HCEC 1CT (cell line): ENCODE measurements at regions not wholly inside any gene's neighbourhood (a gene's known extent, or its start where the extent isn't known, plus 50 kb on each side); places are given as distances from the start of the nearest gene placed in this dataset.
"Not testable (repeated sequence)": the region's sequence is repeated elsewhere in the genome, so short reads cannot be mapped to it uniquely, and the experiment has no call there.

Experiments used
- DNase-seq: peaks from one replicate; pipeline ENCODE4 v3.0.0-alpha.2; 2017

DNA sequence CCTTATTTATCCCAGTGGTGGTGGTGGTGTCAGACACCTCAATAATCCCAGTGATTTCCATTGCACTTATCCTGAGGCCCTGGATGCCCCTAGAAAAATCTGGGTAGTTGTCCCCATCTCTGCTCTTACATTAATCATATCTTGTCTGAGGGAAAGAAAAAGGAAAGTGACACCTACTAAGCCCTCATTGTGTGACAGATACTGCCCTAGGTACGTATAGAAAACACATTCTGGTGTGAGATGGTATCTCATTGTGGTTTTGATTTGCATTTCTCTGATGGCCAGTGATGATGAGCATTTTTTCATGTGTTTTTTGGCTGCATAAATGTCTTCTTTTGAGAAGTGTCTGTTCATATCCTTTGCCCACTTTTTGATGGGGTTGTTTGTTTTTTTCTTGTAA lies 162.6 kb upstream of the JADE1 start:
- not testable (repeated sequence) for DNase-seq

DNA sequence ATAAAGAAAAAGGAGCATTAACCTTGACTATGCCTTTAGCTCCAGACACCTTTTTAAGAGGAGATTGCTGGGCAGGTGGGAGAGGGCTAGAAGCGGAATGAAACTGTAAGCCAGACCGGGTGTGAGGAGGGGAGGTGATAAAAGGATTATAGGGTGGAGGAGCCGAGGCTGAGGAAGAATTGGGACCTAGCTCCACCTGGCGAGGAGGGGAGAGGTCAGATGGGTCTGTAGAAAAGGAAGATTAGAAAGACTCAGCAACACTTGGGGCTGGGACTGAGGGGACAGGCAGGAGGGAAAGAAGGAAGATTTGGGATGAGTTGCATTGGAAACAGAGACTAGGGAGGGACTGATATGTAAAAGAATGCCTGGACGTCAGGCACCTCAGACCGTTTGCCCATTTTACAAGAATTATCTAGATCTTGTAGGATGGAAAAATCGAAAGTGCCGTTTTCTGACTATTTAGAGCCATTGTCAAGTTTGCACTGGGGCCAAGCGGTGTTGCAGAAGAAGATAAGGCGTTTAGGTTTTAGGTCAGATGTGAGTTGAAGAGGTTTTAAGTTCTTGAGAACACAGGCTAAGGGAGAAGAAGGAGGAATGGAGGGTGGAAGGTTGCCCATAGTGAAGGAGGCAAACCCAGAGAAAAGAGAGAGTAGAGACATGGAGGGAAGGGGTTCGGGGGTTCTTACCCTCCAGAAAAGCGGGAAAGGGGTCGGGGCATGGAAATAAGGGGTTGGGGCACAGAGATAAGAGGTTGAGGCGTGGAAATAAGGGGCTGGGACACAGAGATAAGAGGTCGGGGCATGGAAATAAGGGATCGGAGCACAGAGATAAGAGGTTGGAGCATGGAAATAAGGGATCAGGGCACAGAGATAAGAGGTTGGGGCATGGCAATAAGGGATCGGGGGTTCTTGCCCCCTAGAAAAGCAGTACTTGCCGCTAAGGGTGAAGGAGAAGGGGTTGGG lies 164.5 kb upstream of the JADE1 start:
- DNase-seq, result not testable (repeated sequence)

DNA sequence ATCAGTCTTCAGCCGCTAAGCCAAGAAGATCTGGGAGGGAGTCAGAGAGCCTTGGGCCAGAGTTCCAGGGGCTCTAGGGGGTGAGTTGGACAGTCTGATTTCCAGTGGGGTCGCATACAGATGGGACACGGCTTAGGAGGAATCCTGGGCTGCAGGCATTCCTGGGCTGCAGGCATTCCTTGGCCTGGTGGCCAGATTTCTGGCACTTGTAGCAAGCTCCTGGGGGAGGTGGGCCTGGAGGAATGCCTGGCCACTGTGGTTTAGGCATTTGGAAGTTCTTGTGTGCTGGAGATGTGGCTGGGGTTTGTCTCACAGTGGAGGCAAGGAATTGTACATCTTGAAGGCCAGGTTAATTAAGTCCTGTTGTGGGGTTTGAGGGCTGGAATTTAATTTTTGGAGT lies 165.4 kb upstream of the JADE1 start:
- DNase-seq, result not testable (repeated sequence)

DNA sequence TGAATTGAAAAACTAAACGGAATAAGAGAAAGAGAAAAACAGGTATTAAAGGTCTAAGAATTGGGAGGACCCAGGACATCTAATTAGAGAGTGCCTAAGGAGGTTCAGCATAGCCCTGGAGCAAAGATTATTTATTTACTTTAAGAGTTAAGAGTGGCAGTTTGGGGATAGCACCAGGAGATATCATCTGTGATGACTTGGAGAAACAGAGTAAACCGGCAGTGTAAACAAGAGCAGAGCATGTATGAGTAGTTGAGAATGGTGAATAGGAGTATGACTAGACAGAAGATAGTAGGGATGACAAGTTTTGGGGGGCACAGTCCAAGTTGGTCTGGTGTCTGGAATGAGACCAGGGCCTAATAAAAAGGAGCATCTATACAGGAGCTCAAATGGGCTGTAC lies 167.9 kb upstream of the JADE1 start:
- DNase-seq, result not testable (repeated sequence)

DNA sequence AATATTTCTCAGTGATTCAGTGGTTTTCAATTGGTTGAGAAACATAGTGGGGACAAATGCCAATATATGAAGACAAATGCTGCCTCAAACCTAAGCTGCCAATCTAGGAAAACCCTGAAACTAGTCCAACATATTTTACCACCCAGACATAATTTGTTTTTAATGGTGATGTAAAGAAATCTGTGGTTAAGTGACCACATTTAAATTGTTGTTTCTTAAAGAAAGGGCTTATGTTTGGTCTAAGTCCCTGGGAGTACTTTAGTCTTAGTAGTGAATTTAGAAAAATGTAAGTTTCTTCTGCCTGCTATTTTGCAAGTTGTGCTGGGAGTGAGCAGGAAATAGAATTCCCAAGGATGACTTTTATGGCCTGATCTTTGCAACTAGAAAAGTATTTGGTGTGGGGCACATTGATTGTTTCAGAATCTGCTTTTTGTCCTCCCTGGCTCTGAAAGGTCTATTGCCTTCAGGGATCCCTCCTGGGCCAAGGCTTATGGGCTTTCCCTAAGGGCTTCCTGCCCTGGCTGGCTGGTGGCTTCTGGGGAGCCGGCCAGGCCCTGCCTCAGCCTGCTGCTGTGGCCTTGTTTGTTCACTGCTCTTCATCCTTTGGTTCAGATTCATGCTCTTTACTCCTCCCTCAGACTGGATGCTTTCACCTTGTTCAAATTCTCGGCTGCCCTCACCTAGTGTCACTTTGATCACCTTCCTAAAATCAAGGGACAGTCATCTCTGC lies 169.8 kb upstream of the JADE1 start:
- no peak for DNase-seq

DNA sequence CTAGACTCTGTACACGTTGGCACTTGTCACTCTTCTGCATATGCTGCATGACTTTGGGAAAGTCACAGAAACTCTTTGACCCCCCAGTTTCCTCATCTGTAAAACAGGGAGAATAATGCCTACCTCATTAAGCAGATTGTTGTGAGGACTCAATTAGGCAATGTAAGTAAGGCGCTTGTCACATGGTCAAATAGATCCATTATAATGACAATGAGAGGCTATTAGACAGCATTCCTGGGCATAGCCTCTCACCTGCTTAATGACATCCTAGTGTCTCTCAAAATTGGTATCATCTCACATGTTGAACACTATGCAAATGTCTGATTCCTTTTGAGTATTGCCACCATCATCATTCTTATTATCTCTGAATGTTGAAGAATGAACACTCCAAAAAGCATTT lies 172.6 kb upstream of the JADE1 start:
- no peak for DNase-seq

DNA sequence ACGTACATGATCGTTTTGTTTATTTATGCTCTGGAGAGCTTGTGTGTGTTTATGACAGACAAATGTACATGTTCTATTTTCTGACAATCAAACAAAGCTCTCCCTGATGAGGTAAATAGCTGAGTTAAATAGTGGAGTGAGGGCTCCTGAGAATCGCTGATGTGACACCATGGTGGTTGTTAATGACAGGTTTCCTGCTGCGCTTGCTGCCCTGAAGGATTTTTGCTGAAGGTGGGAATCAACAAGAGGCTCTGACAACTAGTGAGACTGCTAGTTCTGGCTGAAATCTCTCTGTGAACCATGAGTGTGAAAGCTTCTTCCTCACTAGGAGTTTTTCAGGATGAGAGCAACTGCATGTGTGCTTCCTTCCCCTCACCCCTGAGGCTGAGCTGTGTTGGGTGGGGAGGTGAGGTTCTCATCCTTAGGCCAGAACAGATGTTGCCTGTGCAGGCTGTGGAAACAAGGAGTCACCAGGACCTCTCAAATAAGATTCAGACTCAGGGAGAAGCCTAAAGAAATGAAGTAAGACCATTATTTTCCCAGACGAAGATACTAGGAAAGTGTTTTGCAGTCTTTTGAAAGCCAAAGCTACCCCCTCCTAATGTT lies 173.4 kb upstream of the JADE1 start:
- no peak for DNase-seq

DNA sequence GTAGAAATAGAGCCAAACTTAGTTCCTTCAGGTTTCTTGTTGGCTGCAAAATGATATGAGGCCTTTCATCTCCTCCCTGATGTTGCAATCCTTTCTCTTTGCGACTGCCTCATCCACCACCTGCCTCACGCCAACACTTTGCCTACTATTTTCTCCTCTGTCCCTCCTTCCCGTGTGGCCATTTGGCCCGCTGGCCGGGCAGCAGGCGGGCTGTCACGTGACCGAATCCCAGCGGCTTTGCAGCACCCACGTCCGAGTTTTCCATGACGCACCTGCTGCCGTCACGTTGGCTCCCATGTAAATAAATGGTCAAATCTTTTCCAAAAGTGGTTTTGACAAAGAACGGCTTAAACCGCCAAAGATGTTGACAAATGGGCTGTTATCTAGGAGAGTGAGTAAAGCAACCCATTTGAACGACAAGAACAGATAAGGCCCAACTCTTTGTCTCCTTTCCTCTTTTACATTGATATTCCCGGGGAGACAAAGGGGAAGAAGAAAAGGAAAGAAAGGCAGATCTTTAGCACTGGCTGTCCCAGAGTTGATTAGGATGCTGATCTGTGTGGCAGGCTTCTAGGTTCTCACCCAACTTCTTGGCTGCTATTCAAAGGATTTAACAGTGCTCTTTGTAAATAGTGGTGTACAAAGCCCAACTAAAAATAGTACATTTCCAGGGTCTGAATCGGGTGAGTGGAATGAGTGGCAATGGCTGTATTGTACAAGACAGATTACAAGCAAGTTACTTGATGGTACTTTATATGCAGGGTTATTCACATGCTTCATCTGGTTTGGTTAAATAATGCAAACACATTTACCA lies 174.2 kb upstream of the JADE1 start:
- DNase-seq, result no peak

DNA sequence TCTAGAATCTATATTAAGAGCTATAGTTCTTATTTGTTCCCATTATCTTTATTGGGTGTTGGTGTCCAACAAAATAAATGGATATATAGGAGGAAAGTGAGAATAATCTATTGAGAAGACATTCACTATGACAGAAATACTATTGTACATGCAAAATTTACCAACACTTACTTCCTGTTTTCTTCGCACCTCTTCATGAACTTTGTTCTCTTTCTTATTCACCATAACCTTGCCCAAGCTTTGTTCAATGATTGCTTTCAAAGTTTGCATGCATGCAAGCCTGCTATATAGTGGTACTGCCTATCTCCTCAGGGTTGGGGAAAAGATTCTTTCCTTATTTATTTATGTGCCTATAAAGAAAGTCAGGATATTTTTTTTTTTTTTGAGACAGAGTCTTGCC lies 176.4 kb upstream of the JADE1 start:
- no peak for DNase-seq

DNA sequence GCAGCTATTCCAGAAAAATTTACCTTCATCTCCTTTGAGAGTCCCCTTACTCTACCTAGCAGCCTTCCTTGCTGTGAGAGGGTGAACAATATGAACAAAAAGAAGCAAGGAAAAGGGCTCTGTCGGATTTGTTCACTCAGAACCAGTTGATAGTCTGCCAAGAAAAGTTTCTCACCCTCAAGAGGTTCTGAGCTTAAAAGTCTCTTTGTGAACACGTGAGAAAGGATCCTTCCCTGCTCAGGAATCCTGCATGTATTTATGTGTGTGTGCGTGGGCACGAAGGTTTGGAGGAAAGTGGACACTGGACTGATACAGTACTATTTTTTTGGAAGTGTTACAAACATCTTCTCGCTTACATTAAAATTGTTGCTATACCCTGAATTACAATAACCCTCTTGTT lies 178.6 kb upstream of the JADE1 start:
- no peak for DNase-seq

DNA sequence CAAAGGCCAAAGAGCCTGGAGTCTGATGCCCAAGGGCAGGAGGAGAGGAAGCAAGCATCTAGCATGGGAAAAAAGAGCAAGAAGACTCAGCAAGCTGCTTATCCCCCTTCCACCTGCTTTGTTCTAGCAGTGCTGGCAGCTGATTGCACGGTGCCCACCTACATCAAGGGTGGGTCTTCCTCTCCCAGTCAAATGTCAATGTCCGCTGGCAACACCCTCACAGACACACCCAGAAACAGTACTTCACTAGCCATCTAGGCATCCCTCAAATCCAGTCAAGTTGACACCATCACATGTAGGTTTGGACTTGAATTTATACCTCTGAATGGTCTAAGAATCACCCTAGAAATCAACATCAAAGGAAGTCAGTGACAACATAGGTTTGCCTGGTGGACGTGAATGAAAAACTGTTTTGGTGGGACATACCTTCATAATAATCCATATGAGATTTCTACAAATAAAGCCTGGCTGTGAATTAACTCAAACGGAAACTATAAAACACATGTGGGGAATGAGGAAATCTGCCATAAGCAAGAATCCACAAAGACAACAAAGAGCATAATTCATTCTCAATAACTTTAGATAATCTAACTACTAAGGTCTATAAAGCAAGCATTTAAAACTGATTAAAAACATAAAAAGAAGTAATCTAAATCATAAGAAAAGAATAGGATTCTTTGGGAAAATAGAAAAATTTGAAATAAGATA lies 185.8 kb upstream of the JADE1 start:
- DNase-seq, result no peak

DNA sequence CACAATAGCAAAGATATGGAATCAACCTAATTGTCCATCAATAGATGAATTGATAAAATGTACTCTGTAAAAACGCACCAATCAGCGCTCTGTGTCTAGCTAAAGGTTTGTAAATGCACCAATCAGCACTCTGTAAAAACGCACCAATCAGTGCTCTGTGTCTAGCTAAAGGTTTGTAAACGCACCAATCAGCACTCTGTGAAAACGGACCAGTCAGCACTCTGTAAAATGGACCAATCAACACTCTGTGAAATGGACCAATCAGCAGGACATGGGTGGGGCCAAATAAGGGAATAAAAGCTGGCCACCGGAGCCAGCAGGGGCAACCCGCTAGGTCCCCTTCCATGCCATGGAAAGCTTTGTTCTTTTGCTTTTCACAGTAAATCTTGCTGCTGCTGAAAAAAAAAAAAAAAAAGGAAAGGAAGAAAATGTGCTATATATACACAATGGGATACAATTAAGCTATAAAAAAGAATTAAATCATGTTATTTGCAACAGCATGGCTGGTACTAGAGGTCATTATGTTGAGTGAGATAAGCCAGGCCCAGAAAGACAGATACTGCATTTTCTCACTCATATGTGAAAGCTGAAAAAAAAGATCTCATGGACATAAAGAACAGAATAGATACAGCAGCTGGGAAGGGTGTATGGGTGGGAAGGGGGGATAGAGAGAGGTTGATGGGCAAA lies 189.1 kb upstream of the JADE1 start:
- DNase-seq, result not testable (repeated sequence)

DNA sequence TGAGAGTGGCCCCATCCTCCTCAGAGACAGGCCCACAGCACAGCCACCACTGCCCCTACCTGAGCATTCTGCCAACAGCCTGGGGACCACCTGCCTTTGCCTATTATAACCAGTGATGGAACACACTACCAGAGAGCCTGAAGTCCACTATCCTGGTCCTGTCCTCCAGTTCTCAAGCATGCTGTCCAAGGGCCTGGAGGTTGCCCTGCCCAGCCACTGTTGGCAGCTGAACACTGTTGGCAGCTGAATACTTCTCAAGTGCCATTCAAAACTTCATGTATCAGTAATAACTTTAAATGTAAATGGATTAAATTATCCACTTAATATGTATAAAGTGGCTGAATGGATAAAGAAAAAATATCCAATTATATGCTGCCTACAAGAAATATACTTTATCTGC lies 194.3 kb upstream of the JADE1 start:
- DNase-seq, result no peak

DNA sequence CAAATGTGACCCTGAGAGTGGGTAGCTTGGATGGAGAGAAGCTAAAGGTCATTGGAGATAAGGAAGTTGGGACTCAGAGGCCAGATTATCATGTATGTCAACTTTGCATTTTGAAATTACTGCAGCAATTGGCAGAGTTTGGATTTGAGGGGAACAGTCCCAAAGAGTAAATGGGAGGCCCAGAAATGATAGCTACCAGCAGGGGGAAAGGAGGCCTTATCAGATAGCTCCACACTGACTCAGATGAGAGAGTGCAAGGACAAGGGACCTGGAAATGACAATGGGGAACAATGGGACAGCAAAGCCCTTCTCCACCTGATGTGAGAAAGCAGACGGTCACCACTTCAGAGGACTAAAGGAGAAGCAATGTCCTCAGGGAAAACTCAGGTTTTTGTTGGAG lies 201.5 kb upstream of the JADE1 start:
- no peak for DNase-seq

DNA sequence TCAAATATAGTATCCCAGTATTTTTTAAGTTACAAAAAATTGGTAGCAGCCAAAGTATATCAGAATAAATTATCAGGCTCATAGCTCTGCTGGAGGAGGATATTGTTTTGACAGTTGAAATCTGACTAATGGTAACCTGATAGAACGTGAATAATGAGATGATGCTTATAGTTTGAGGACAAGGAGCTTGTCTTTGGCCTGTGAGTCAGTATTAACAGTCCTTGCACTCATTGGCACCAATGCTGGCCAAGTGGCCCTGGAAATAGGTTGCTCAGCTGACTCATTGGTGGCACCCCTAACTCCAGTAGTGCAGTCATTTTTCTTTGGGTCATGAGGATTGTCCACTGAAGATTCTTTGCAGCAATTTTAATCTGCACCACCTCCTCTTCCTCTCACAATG lies 203.3 kb upstream of the JADE1 start:
- peak; percentile 57 for DNase-seq

DNA sequence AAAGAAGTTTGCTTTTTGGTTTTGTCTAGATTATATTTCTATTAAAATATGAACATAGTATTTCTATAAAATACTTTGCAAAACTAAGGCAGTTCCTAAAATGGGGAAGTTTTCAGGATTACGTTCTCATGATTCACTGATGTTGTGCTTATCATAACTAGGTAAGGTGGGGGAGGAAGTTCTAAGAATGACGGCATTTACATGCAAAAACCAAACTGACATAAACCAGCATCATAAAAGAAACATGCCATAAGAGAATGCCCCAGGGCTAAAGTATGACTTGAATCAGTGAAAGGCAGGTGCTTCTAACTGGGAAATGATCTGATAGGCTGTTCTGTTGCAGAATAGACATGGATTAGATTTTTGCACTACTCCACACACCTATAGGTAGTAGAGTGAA lies 204.7 kb upstream of the JADE1 start:
- no peak for DNase-seq

DNA sequence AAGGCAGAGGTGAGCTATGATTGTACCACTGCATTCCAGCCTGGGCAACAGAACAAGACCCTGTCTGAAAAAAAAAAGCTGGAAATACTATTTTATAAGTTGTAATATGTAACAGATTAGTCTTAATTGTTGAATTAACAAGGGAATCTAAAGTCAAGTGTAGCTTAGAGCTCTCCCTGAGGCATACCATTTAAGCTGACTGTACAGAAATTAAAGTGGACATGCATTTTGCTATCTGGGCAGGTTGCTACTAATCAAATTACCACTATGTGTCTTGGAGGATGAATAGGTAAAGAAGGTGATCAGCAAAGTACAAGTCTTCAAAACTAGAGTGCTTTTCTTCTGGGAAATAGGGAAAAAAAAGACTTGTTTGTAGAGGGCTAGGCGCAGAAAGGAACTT lies 205.3 kb upstream of the JADE1 start:
- DNase-seq, result no peak

DNA sequence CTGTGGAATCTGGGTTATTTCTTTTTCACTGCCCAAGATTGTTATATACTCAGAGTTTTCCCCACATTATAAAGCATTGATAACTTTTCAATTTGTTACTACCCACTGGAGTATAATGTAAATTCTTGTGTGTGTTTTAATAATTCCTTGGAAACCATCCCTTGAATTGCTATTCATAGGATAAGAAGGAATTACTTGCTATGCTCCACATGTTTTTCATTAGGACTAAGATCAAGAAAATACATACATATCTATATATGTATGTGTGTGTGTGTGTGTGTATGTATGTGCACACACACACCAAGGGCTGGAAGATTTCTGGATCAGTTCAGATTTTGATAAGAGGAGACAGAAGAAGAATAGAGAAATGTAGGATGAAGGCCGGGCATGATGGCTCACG lies 206.4 kb upstream of the JADE1 start:
- DNase-seq, result no peak

DNA sequence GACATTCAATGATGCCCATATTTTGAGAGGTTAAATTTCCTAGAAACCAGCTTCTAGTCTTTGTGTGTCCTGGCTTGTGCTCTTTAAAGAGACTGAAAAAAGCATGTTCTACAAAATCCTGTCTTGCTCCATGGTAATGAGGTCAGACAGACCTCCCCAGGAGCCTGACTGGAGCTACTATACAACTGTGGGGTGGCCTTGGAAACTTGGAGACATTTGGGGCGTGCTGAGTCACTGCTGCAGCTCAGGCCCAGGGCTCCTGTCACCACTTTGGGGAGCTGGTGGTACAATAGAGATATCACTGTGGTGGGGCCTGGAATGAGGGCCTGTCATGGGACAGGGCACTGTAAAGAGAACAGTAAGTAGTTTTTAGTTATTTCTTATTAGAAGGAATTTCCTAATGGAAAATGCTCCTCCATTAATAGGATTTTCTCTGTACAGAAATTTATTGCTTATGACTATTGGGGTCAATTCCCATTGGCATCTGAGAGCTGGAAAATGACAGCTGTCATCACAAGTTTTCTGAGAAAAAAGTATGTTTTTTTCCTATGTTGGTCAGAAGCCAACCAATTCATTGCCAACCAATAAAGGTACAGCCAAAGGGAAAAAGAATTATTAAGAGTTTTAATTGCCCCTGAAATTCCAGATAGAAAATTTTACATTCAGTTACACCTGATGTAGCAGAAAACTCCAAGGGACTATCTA lies 207.4 kb upstream of the JADE1 start:
- DNase-seq, result peak; percentile 51

DNA sequence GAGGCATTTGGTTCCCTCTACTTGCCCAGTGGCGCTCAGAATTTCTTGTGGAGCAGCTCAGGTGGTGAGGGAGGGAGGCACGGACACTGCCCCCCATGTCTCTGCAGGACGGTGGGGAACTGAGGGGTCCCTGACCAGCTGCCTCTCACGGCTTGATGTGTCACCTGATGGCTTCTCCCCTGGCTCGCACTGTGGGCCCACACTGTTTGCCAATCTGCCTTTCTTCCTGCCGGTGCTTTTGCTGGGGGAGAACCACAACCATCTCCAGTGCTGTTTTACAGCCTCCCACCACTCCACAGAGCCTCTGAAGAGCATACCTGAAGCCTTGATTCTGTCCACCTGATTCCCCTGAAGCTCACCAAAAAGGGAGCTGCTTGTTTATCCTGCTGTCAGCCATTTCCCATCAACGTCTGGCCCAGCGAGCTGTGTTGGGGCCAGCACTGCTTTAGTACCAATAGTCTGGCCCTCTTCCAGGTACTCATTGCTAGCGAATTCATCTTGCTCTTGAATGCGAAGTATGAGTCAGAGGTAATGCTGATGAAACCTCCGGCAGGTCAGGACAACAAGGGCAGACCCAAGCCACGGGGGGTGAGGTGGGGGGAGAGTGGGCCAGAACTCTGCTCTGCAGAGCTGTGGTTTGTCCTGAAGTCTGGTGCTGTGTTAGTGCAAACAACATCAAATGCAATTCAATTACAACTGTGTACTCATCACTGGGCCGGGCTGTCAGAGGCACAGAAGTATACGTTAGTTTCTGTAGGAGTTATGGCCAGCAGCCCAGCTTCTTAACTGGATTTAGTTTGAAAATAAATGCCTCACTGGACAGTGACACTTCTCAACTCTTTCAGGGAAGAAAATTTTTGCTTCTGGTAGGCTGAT lies 208.3 kb upstream of the JADE1 start:
- DNase-seq, result peak; percentile 93
